HEK293T (cell line): ENCODE measurements at regions not wholly inside any gene's neighbourhood (a gene's known extent, or its start where the extent isn't known, plus 50 kb on each side); places are given as distances from the start of the nearest gene placed in this dataset.

Experiments used
- BHLHE40 ChIP-seq: fragments of 450-650 bp; IDR thresholded peaks from 2 replicates; pipeline ENCODE4 v1.6.1; 2016; ENCODE audit warnings: mild to moderate bottlenecking, moderate library complexity, borderline replicate concordance
- ELF4 ChIP-seq: fragments of 450-650 bp; IDR thresholded peaks from 2 replicates; pipeline ENCODE4 v1.6.1; 2017; ENCODE audit warnings: antibody characterized with exemption
- FOXA1 ChIP-seq: fragments of 450-650 bp; IDR thresholded peaks from 2 replicates; pipeline ENCODE4 v1.6.1; 2016; ENCODE audit warnings: mild to moderate bottlenecking
- FOXK2 ChIP-seq: fragments of 450-650 bp; IDR thresholded peaks from 2 replicates; pipeline ENCODE4 v1.6.1; 2016; ENCODE audit warnings: mild to moderate bottlenecking
- FOXM1 ChIP-seq: fragments of 450-650 bp; IDR thresholded peaks from 2 replicates; pipeline ENCODE4 v1.6.1; 2017; ENCODE audit warnings: mild to moderate bottlenecking, borderline replicate concordance
- HDGF ChIP-seq: fragments of 450-650 bp; IDR thresholded peaks from 2 replicates; pipeline ENCODE4 v1.6.1; 2017; ENCODE audit warnings: antibody characterized with exemption, borderline replicate concordance
- NFRKB ChIP-seq: fragments of 450-650 bp; IDR thresholded peaks from 2 replicates; pipeline ENCODE4 v1.6.1; 2016; ENCODE audit warnings: mild to moderate bottlenecking, moderate library complexity
- SP1 ChIP-seq: fragments of 450-650 bp; IDR thresholded peaks from 2 replicates; pipeline ENCODE4 v1.6.1; 2017
- TARDBP ChIP-seq: fragments of 450-650 bp; IDR thresholded peaks from 2 replicates; pipeline ENCODE4 v1.6.1; 2016
- ZNF384 ChIP-seq: fragments of 450-650 bp; IDR thresholded peaks from 2 replicates; pipeline ENCODE4 v1.6.1; 2016
- TF ChIP-seq, protein P1 (sequence below): fragments of 450-650 bp; IDR thresholded peaks from 2 replicates; pipeline ENCODE4 v1.6.1; 2016

DNA sequence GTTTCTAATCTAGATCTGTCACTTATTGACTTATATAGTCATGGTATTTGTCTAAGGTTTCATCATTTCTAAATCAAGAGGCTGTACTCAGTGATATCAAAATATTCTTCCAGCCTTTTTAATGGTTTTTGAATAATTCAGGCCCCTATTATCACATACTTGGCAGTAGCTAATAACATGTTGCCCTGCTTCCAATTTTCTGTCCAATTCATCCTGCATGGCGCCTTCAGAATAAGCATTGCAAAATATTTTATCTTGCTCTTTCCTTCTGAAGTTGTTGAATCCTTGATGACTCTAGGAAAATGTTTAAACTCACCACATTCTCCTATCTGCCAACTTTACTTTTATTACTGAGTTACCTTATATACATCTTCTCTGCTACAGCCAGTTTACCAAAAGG lies 517.2 kb upstream of the B3GALT2 start:
- TF ChIP-seq FOXK2 (no peak), SP1 (no peak), BHLHE40 (no peak), NFRKB (no peak), HDGF (no peak), ELF4 (no peak), FOXA1 (no peak), FOXM1 (no peak), TARDBP (no peak), ZNF384 (no peak)
- TF ChIP-seq, protein P1, sequence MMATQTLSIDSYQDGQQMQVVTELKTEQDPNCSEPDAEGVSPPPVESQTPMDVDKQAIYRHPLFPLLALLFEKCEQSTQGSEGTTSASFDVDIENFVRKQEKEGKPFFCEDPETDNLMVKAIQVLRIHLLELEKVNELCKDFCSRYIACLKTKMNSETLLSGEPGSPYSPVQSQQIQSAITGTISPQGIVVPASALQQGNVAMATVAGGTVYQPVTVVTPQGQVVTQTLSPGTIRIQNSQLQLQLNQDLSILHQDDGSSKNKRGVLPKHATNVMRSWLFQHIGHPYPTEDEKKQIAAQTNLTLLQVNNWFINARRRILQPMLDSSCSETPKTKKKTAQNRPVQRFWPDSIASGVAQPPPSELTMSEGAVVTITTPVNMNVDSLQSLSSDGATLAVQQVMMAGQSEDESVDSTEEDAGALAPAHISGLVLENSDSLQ: no peak
